Osteocyte (in vitro differentiated cells): ENCODE measurements at regions not wholly inside any gene's neighbourhood (a gene's known extent, or its start where the extent isn't known, plus 50 kb on each side); places are given as distances from the start of the nearest gene placed in this dataset.

Source experiments
- DNase-seq: peaks from one replicate; pipeline ENCODE4 v3.0.0; 2021; ENCODE audit warnings: mixed read lengths; ENCODE audit not compliant: unreplicated experiment; ENCODE audit errors: extremely low spot score
- H3K27ac Mint-ChIP-seq: one replicate; pipeline ENCODE4 v1.8.0; 2021; ENCODE audit warnings: mild to moderate bottlenecking, mixed read lengths; ENCODE audit not compliant: unreplicated experiment
- H3K27me3 Mint-ChIP-seq: one replicate; pipeline ENCODE4 v1.8.0; 2021; ENCODE audit warnings: mixed read lengths; ENCODE audit not compliant: unreplicated experiment
- H3K36me3 Mint-ChIP-seq: one replicate; pipeline ENCODE4 v1.8.0; 2021; ENCODE audit warnings: mixed read lengths; ENCODE audit not compliant: unreplicated experiment
- H3K4me1 Mint-ChIP-seq: one replicate; pipeline ENCODE4 v1.8.0; 2021; ENCODE audit warnings: mixed read lengths; ENCODE audit not compliant: unreplicated experiment
- H3K4me3 Mint-ChIP-seq: one replicate; pipeline ENCODE4 v1.8.0; 2021; ENCODE audit warnings: mild to moderate bottlenecking, moderate library complexity, mixed read lengths; ENCODE audit not compliant: unreplicated experiment
- H3K9me3 Mint-ChIP-seq: one replicate; pipeline ENCODE4 v1.8.0; 2021; ENCODE audit warnings: mixed read lengths; ENCODE audit not compliant: unreplicated experiment
- CTCF ChIP-seq: fragments of 200-600 bp; sonication (generic); IDR thresholded peaks from 2 replicates; pipeline ENCODE4 v1.5.0; 2021; ENCODE audit warnings: antibody characterized with exemption, mild to moderate bottlenecking, moderate library complexity

GRCh38 chr20:52841003-52841402, 131.2 kb upstream of the TSHZ2 start:
- Mint-ChIP-seq H3K4me1 (no peaks in the 10 kb centered on the region), H3K27me3 (peaks cover 2% of the 10 kb centered on the region)

GRCh38 chr20:52840041-52840440, 132.1 kb upstream of the TSHZ2 start:
- no peak for DNase-seq
- Mint-ChIP-seq H3K9me3 (peaks cover 23% of the 10 kb centered on the region), H3K27me3 (peaks cover 2% of the 10 kb centered on the region), H3K27ac (no peak overlapping the region), H3K4me1 (no peaks in the 10 kb centered on the region), H3K36me3 (no peaks in the 10 kb centered on the region), H3K4me3 (no peak overlapping the region)
- no peak for TF ChIP-seq CTCF

More at GRCh38 chr20:52841003-52841402, 131.2 kb upstream of the TSHZ2 start:
- Mint-ChIP-seq H3K27ac (no peak overlapping the region), H3K36me3 (no peaks in the 10 kb centered on the region), H3K9me3 (peaks cover 21% of the 10 kb centered on the region), H3K4me3 (no peak overlapping the region)
- no peak for TF ChIP-seq CTCF
- DNase-seq = no peak

- H3K9me3 Mint-ChIP-seq = peaks cover 25% of the 10 kb centered on the region
These were observed 133.5 kb upstream of the TSHZ2 start for GRCh38 chr20:52838510-52839241.

GRCh38 chr20:52837378-52837777, 134.8 kb upstream of the TSHZ2 start:
- no peak overlapping the region for H3K4me3 Mint-ChIP-seq
- DNase-seq = no peak

More at GRCh38 chr20:52838510-52839241, 133.5 kb upstream of the TSHZ2 start:
- no peaks in the 10 kb centered on the region for H3K36me3 Mint-ChIP-seq
- no peak for TF ChIP-seq CTCF
- no peak for DNase-seq
- H3K27ac Mint-ChIP-seq = no peak overlapping the region
- peaks cover 2% of the 10 kb centered on the region for H3K27me3 Mint-ChIP-seq
- H3K4me1 Mint-ChIP-seq = no peaks in the 10 kb centered on the region
- no peak overlapping the region for H3K4me3 Mint-ChIP-seq

More at GRCh38 chr20:52837378-52837777, 134.8 kb upstream of the TSHZ2 start:
- peaks cover 2% of the 10 kb centered on the region for H3K27me3 Mint-ChIP-seq
- no peak for TF ChIP-seq CTCF
- H3K27ac Mint-ChIP-seq = no peak overlapping the region
- no peaks in the 10 kb centered on the region for H3K36me3 Mint-ChIP-seq
- peaks cover 28% of the 10 kb centered on the region for H3K9me3 Mint-ChIP-seq
- H3K4me1 Mint-ChIP-seq = no peaks in the 10 kb centered on the region
